Vagina (tissue), 2 donors: ENCODE measurements at regions not wholly inside any gene's neighbourhood (a gene's known extent, or its start where the extent isn't known, plus 50 kb on each side); places are given as distances from the start of the nearest gene placed in this dataset.

Experiments used
- CTCF ChIP-seq, 3 experiments: fragments of 450-650 bp in 2 of 3; fragments of 200-600 bp in 1 of 3; sonication (generic) in 1 of 3; IDR thresholded peaks; one replicate each; pipeline ENCODE4 v1.5.1; 2017 to 2019; ENCODE audit warnings: antibody characterized with exemption in 3 of 3, mild to moderate bottlenecking in 2 of 3, moderate library complexity in 2 of 3
- POLR2A ChIP-seq, 2 donors: fragments of 450-650 bp; IDR thresholded peaks; one replicate each; pipeline ENCODE4 v1.6.1; 2017; ENCODE audit warnings: antibody characterized with exemption in 2 of 2, mild to moderate bottlenecking in 2 of 2, moderate library complexity in 2 of 2

- TF ChIP-seq CTCF (IDR thresholded peaks at IDR 0.05) (no peak), POLR2A (IDR thresholded peaks at IDR 0.05) (no peak)
Observed at GRCh38 chr4:143771269-143771668, 70.8 kb upstream of the FREM3 start.
